GM12874 (cell line): ENCODE measurements at regions not wholly inside any gene's neighbourhood (a gene's known extent, or its start where the extent isn't known, plus 50 kb on each side); places are given as distances from the start of the nearest gene placed in this dataset.

Experiments
- CTCF ChIP-seq: IDR thresholded peaks from 2 replicates; pipeline ENCODE4 v1.5.1; 2011; ENCODE audit warnings: low read depth, mild to moderate bottlenecking, control low read depth, low read length, moderate library complexity; ENCODE audit not compliant: insufficient read depth

- no peak for TF ChIP-seq CTCF
Measured at GRCh38 chr4:25552580-25553271, 102.9 kb upstream of the SLC34A2 start.

- no peak for TF ChIP-seq CTCF
Measured at GRCh38 chr4:25559508-25559907, 96.1 kb upstream of the SLC34A2 start.

- no peak for TF ChIP-seq CTCF
Measured at GRCh38 chr4:25560605-25561004, 95.0 kb upstream of the SLC34A2 start.

- TF ChIP-seq CTCF = no peak
Measured at GRCh38 chr4:25563071-25563564, 92.5 kb upstream of the SLC34A2 start.

- TF ChIP-seq CTCF = no peak
Measured at GRCh38 chr4:25564836-25565235, 90.8 kb upstream of the SLC34A2 start.

- TF ChIP-seq CTCF = no peak
Measured at GRCh38 chr4:25567253-25567652, 88.4 kb upstream of the SLC34A2 start.

- no peak for TF ChIP-seq CTCF
Measured at GRCh38 chr4:25569716-25570115, 85.9 kb upstream of the SLC34A2 start.
